Activated CD8-positive, alpha-beta memory T cell treated with anti-CD3 and anti-CD28 coated beads for 1 hour (primary cell): ENCODE measurements at regions not wholly inside any gene's neighbourhood (a gene's known extent, or its start where the extent isn't known, plus 50 kb on each side); places are given as distances from the start of the nearest gene placed in this dataset.
"Not testable (repeated sequence)": the region's sequence is repeated elsewhere in the genome, so short reads cannot be mapped to it uniquely, and the experiment has no call there.

Source experiments
- DNase-seq, 2 donors: peaks; one replicate each; pipeline ENCODE4 v3.0.0-alpha.2; 2020; ENCODE audit warnings: low read depth in 1 of 2; ENCODE audit errors: extremely low read depth in 1 of 2

- no peak for DNase-seq
These were observed 1971.7 kb downstream of the SUCLG1 start for GRCh38 chr2:82487354-82487753.

- no peak for DNase-seq
These were observed 1973.4 kb downstream of the SUCLG1 start for GRCh38 chr2:82485701-82486100.

GRCh38 chr2:82481207-82481606 lies 1977.9 kb downstream of the SUCLG1 start:
- no peak for DNase-seq

- DNase-seq: no peak
These were observed 1980.4 kb downstream of the SUCLG1 start for GRCh38 chr2:82478641-82479040.

- DNase-seq: no peak
These were observed 1983.0 kb downstream of the SUCLG1 start for GRCh38 chr2:82476094-82476493.

- DNase-seq: no peak
These were observed 2030.8 kb downstream of the SUCLG1 start for GRCh38 chr2:82428251-82428650.

GRCh38 chr2:82412021-82412420 lies 2047.1 kb downstream of the SUCLG1 start:
- no peak for DNase-seq

GRCh38 chr2:82411071-82411470 lies 2048.0 kb downstream of the SUCLG1 start:
- no peak for DNase-seq

GRCh38 chr2:82395531-82395930 lies 2063.5 kb downstream of the SUCLG1 start:
- DNase-seq: no peak

- no peak for DNase-seq
These were observed 2067.7 kb downstream of the SUCLG1 start for GRCh38 chr2:82391386-82391785.

GRCh38 chr2:82355622-82356021 lies 2051.1 kb upstream of the LRRTM1 start:
- DNase-seq: no peak

- no peak for DNase-seq
These were observed 2041.4 kb upstream of the LRRTM1 start for GRCh38 chr2:82345910-82346309.

- no peak for DNase-seq
These were observed 2040.1 kb upstream of the LRRTM1 start for GRCh38 chr2:82344670-82345069.

GRCh38 chr2:82342356-82342755 lies 2037.8 kb upstream of the LRRTM1 start:
- DNase-seq: no peak

- no peak for DNase-seq
These were observed 2036.1 kb upstream of the LRRTM1 start for GRCh38 chr2:82340578-82341053.

GRCh38 chr2:82339805-82340204 lies 2035.3 kb upstream of the LRRTM1 start:
- no peak for DNase-seq

GRCh38 chr2:82333697-82334096 lies 2029.1 kb upstream of the LRRTM1 start:
- DNase-seq: no peak

- DNase-seq: no peak
These were observed 2025.6 kb upstream of the LRRTM1 start for GRCh38 chr2:82330155-82330554.

- not testable (repeated sequence) for DNase-seq
These were observed 2021.7 kb upstream of the LRRTM1 start for GRCh38 chr2:82326180-82326767.

GRCh38 chr2:82320296-82320695 lies 2015.7 kb upstream of the LRRTM1 start:
- DNase-seq: no peak

GRCh38 chr2:82317012-82317411 lies 2012.5 kb upstream of the LRRTM1 start:
- DNase-seq: no peak

GRCh38 chr2:82316586-82316985 lies 2012.0 kb upstream of the LRRTM1 start:
- no peak for DNase-seq

GRCh38 chr2:82314836-82315472 lies 2010.4 kb upstream of the LRRTM1 start:
- DNase-seq: no peak
